Hepatocyte (in vitro differentiated cells): ENCODE measurements at regions not wholly inside any gene's neighbourhood (a gene's known extent, or its start where the extent isn't known, plus 50 kb on each side); places are given as distances from the start of the nearest gene placed in this dataset.
"Not testable (repeated sequence)": the region's sequence is repeated elsewhere in the genome, so short reads cannot be mapped to it uniquely, and the experiment has no call there.

Experiments used
- DNase-seq: peaks from one replicate; pipeline ENCODE4 v3.0.0-alpha.2; 2016; ENCODE audit warnings: low spot score
- H2AFZ ChIP-seq: fragments of 200-600 bp; sonication (generic); 2 replicates; pipeline ENCODE4 v1.6.0; 2016; ENCODE audit warnings: antibody characterized with exemption, mild to moderate bottlenecking
- H3K27ac ChIP-seq: fragments of 200-600 bp; sonication (generic); 2 replicates; pipeline ENCODE4 v1.5.1; 2016; ENCODE audit warnings: mild to moderate bottlenecking
- H3K27me3 ChIP-seq: fragments of 200-600 bp; sonication (generic); 2 replicates; pipeline ENCODE4 v1.6.1; 2016
- H3K36me3 ChIP-seq: fragments of 200-600 bp; sonication (generic); replicated peaks from 2 replicates; pipeline ENCODE4 v1.5.1; 2016; ENCODE audit warnings: low read depth; ENCODE audit not compliant: insufficient read depth
- H3K4me1 ChIP-seq: fragments of 200-600 bp; sonication (generic); 2 replicates; pipeline ENCODE4 v1.5.1; 2016; ENCODE audit warnings: mild to moderate bottlenecking, moderate library complexity; ENCODE audit not compliant: insufficient read depth
- H3K4me2 ChIP-seq: fragments of 200-600 bp; sonication (generic); 2 replicates; pipeline ENCODE4 v1.6.0; 2016
- H3K4me3 ChIP-seq: fragments of 200-600 bp; sonication (generic); 2 replicates; pipeline ENCODE4 v1.5.1; 2016; ENCODE audit warnings: mild to moderate bottlenecking
- H3K79me2 ChIP-seq: fragments of 200-600 bp; sonication (generic); 2 replicates; pipeline ENCODE4 v1.6.0; 2017; ENCODE audit warnings: mild to moderate bottlenecking
- H3K9me2 ChIP-seq: fragments of 200-600 bp; sonication (generic); replicated peaks from 2 replicates; pipeline ENCODE4 v1.6.0; 2017; ENCODE audit warnings: mild to moderate bottlenecking; ENCODE audit not compliant: insufficient read depth
- H3K9me3 ChIP-seq: fragments of 200-600 bp; sonication (generic); 2 replicates; pipeline ENCODE4 v1.5.1; 2016; ENCODE audit warnings: low read depth, mild to moderate bottlenecking
- H4K20me1 ChIP-seq: fragments of 200-600 bp; sonication (generic); 2 replicates; pipeline ENCODE4 v1.6.0; 2016; ENCODE audit warnings: mild to moderate bottlenecking; ENCODE audit not compliant: insufficient read depth, poor library complexity, severe bottlenecking
- CTCF ChIP-seq: fragments of 200-600 bp; sonication (generic); IDR thresholded peaks from 2 replicates; pipeline ENCODE4 v1.5.1; 2016; ENCODE audit warnings: antibody characterized with exemption, mild to moderate bottlenecking; ENCODE audit not compliant: poor library complexity
- EZH2 ChIP-seq: fragments of 200-600 bp; sonication (generic); IDR thresholded peaks from 2 replicates; pipeline ENCODE4 v1.6.1; 2016; ENCODE audit warnings: antibody characterized with exemption, mild to moderate bottlenecking, borderline replicate concordance
- EZH2phosphoT487 ChIP-seq: fragments of 200-600 bp; sonication (generic); IDR thresholded peaks from one replicate; pipeline ENCODE4 v1.6.1; 2018; ENCODE audit warnings: antibody characterized with exemption, mild to moderate bottlenecking, low read depth, moderate library complexity; ENCODE audit not compliant: unreplicated experiment, severe bottlenecking
- WGBS: methylation state at CpG from one replicate; pipeline ENCODE4 v1.1.6; 2016; ENCODE audit warnings: low lambda C conversion rate; ENCODE audit errors: missing lambda C conversion rate; 5-methylcytosine and 5-hydroxymethylcytosine counted together

DNA sequence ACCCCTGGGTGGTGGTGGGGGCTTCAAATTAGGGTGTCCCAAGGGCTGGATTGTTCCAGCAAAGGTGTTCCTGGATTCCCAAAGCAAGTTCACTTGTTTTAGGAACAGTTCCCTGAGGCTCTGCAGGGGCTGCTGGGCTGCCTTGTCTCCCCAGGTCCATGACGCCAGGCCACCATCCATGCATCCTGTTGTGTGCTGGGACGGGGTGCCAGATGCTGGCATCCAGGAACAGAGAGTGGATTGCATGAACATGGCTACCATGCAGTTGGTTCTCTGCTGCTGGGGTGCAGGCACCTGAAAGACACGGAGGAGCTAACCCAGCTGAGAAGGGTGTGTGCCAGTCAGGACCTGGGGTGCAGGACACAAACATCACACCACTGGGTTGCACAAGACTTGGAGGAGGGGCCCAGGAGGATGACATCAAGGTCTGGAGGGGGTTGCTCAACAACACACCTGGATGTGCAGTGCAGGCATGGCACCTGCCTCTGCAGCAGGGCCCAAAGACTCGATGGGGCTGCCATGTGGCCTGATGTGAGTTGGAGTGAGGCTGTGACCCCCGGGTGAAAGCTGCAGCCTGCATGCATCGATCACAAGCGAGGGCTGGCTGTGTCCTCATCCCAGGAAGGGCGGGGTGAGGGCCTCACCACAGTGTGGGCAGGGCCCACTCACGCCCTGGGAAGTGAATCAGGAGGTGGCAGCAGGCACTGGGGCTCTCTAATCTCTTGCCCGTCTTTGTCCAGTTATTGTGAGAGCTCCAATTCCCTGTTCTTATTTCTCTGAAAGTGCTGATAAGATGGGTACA, 74.0 kb upstream of the CLDN5 start:
- no peaks in the 10 kb centered on the region for H3K36me3 ChIP-seq
- no peaks in the 10 kb centered on the region for H4K20me1 ChIP-seq
- H3K9me3 ChIP-seq: no peaks in the 10 kb centered on the region
- no peaks in the 10 kb centered on the region for H3K9me2 ChIP-seq
- H2AFZ ChIP-seq: no peak overlapping the region
- H3K79me2 ChIP-seq: no peaks in the 10 kb centered on the region
- H3K4me1 ChIP-seq: no peaks in the 10 kb centered on the region
- H3K27me3 ChIP-seq: no peaks in the 10 kb centered on the region
- 76% methylated on average over 10 of the region's 10 CpGs for WGBS
- no peak overlapping the region for H3K4me3 ChIP-seq
- TF ChIP-seq CTCF (no peak), EZH2 (no peak), EZH2phosphoT487 (no peak)
- no peak overlapping the region for H3K4me2 ChIP-seq
- peak overlapping the region; percentile 62 for H3K27ac ChIP-seq
- peak; percentile 44 for DNase-seq

GRCh38 chr22:19599004-19599403, 74.8 kb upstream of the CLDN5 start:
- no peaks in the 10 kb centered on the region for H3K27me3 ChIP-seq
- H3K4me1 ChIP-seq: no peaks in the 10 kb centered on the region
- H2AFZ ChIP-seq: no peak overlapping the region
- H3K9me3 ChIP-seq: no peaks in the 10 kb centered on the region
- H3K27ac ChIP-seq: no peak overlapping the region
- WGBS: 88% methylated on average over 5 of the region's 5 CpGs
- H3K4me2 ChIP-seq: no peak overlapping the region
- DNase-seq: no peak
- no peak overlapping the region for H3K4me3 ChIP-seq
- no peak for TF ChIP-seq EZH2phosphoT487
- no peak for TF ChIP-seq CTCF
- no peak for TF ChIP-seq EZH2
- H3K9me2 ChIP-seq: no peaks in the 10 kb centered on the region
- H3K36me3 ChIP-seq: no peaks in the 10 kb centered on the region
- no peaks in the 10 kb centered on the region for H3K79me2 ChIP-seq
- no peaks in the 10 kb centered on the region for H4K20me1 ChIP-seq

DNA sequence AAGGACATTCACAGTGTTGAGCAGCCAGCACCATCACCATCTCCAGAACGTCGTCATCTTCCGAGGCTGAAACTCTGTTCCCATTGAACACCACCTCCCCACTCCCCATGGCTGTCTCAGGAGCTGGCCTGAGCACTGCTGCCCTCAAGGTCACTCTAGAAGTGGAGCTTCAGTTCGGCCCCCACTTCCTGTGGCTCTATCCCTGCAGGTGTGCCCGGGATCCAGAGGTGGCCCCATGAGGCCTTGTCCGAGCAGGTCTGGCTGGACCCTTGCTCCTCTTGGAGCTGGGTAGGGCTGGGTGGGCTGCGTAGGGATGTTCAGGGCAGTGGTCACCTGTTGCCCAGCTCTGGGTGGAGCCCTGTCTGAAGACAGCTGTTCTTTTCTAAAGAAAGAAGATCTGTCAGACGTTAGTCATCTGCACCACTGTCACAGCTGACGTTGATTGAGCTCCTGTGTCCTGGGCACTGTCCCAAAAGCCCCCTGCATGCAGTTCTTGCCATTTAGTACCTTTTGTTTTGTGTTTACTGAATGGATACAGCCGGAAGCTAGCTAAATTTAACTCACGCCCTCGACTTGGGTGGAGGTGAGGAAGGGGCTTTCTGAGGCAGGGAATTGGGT, 75.5 kb upstream of the CLDN5 start:
- H3K36me3 ChIP-seq: no peaks in the 10 kb centered on the region
- no peak overlapping the region for H3K27ac ChIP-seq
- H4K20me1 ChIP-seq: no peaks in the 10 kb centered on the region
- no peaks in the 10 kb centered on the region for H3K4me1 ChIP-seq
- H3K79me2 ChIP-seq: no peaks in the 10 kb centered on the region
- 79% methylated on average over 12 of the region's 12 CpGs for WGBS
- no peak for TF ChIP-seq CTCF
- no peak for TF ChIP-seq EZH2phosphoT487
- no peak for TF ChIP-seq EZH2
- DNase-seq: no peak
- no peak overlapping the region for H3K4me3 ChIP-seq
- H3K9me3 ChIP-seq: no peaks in the 10 kb centered on the region
- no peak overlapping the region for H3K4me2 ChIP-seq
- no peaks in the 10 kb centered on the region for H3K9me2 ChIP-seq
- no peak overlapping the region for H2AFZ ChIP-seq
- H3K27me3 ChIP-seq: no peaks in the 10 kb centered on the region

- 81% methylated on average over 4 of the region's 4 CpGs for WGBS
- not testable (repeated sequence) for H3K79me2 ChIP-seq, H3K4me2 ChIP-seq, H2AFZ ChIP-seq, H3K27ac ChIP-seq, H4K20me1 ChIP-seq, H3K9me2 ChIP-seq, H3K4me3 ChIP-seq, H3K36me3 ChIP-seq, DNase-seq, H3K4me1 ChIP-seq, H3K9me3 ChIP-seq, H3K27me3 ChIP-seq
These were observed 79.1 kb upstream of the CLDN5 start for GRCh38 chr22:19603346-19603745.
